AG09319 (cell line): ENCODE measurements at regions not wholly inside any gene's neighbourhood (a gene's known extent, or its start where the extent isn't known, plus 50 kb on each side); places are given as distances from the start of the nearest gene placed in this dataset.

ENCODE experiments used
- DNase-seq: peaks from one replicate; pipeline ENCODE4 v3.0.0-alpha.2; 2010; ENCODE audit warnings: low read depth; ENCODE audit errors: extremely low read depth
- CTCF ChIP-seq: IDR thresholded peaks from 2 replicates; pipeline ENCODE4 v1.5.1; 2011; ENCODE audit warnings: low read depth, mild to moderate bottlenecking, inconsistent platforms, low read length, moderate library complexity

- no peak for DNase-seq
- TF ChIP-seq CTCF: no peak
Measured at GRCh38 chr3:36149447-36149865, 230.8 kb upstream of the STAC start.

DNA sequence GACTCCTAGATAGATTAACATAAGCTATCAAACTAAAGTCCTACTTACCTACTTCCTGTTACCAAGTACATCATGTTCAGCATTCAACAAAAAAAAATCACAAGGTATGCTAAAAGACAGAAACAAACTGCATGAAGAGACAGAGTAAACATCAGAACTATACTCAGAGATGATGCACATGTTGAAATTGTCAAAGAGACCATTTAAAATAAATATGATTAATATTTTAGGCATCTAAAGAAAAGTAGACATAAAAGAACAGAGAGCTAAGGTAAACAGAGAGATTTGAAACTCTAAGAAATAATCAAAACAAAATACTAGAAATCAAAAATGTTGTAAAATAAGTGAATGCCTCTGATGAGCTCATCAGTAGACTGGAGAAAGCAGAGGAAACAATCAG is 224.8 kb upstream of the STAC start:
- TF ChIP-seq CTCF: no peak
- no peak for DNase-seq

DNA sequence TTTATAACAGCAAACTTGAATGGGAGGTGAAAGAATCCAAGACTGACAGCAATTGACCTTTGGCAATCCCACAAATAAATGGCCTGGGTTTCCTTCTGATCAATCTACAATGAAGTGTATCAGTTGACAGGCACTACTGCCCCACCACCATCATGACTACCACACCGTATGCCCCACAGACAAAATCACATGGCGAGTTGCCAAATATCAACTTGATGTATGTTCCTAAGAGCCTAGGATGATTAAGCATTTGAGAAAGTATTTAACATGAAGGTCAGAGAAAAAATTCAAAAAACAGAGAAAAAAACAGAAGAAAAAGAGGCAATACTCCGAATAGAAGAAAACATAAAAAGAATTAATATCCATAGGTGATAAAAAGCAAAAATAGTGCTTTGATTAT is 215.9 kb upstream of the STAC start:
- TF ChIP-seq CTCF: no peak
- DNase-seq: no peak

- no peak for DNase-seq
- no peak for TF ChIP-seq CTCF
Measured at GRCh38 chr3:36165509-36166290, 214.6 kb upstream of the STAC start.

GRCh38 chr3:36166477-36166876 is 213.8 kb upstream of the STAC start:
- TF ChIP-seq CTCF: no peak
- DNase-seq: peak; percentile 8

GRCh38 chr3:36172699-36173098 is 207.6 kb upstream of the STAC start:
- no peak for TF ChIP-seq CTCF
- DNase-seq: no peak

DNA sequence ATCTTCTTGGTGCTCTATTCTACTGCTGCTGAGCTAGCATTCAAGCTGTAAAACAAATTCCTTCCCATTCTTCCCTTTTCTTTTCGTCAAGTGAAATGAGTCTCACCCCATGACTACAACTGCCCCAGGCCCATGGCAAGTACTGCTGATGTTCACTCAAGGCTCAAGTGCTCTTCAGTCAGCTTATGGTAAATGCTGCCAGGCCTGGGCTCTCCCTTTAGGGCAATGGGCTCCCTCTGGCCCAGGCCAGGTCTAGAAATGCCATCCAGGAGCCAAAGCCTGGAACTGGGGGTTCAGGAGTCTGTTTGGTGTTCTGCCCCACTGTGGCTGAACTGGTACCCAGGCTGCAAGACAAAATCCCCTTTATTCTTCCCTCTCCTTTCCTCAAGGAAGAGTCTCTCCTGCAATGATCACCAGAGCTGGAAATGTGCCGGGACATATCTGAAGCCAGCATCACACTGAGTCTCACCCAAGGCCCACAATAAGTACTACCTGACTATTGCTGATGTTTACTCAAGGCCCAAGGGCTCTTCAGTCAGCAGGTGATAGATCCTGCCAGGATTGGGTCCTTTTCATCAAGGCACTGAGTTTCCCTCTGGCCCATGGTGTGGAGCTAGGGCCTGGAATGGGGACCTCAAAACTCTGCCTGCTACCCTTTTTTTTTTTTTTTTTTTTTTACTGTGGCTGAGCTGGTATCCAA is 205.0 kb upstream of the STAC start:
- no peak for DNase-seq
- TF ChIP-seq CTCF: no peak
